Upper lobe of left lung (tissue), 4 donors: ENCODE measurements at regions not wholly inside any gene's neighbourhood (a gene's known extent, or its start where the extent isn't known, plus 50 kb on each side); places are given as distances from the start of the nearest gene placed in this dataset.

Experiments used
- POLR2A ChIP-seq, 4 donors: fragments of 450-650 bp; IDR thresholded peaks; one replicate each; pipeline ENCODE4 v1.5.1; 2016 to 2017; ENCODE audit warnings: antibody characterized with exemption in 4 of 4, mild to moderate bottlenecking in 2 of 4
- TF ChIP-seq, protein P1 (sequence below), 6 experiments: fragments of 450-650 bp in 4 of 6; fragments of 200-600 bp in 2 of 6; sonication (generic) in 2 of 6; IDR thresholded peaks; one replicate each; pipeline ENCODE4 v1.5.1; 2016 to 2019; ENCODE audit warnings: antibody characterized with exemption in 6 of 6

DNA sequence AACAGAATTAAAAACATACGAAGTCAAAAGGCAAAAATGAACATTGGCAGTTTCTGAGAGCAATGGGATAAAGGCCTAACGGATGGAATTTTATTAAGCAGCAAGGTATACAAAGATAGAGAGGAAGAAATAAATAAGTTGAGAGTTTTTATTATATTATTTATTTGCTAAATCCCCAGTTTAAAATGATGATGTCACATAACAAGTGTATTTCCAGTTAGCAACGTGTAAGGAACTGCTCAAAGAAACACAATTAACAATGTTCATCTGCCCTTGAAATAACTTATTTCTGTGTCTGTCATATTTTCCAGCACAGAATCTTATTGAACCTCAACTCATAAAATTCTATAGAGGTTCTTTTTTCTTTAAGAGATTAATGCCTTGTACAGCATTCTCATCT is 108.6 kb upstream of the TMEM106B start:
- TF ChIP-seq, protein P1, sequence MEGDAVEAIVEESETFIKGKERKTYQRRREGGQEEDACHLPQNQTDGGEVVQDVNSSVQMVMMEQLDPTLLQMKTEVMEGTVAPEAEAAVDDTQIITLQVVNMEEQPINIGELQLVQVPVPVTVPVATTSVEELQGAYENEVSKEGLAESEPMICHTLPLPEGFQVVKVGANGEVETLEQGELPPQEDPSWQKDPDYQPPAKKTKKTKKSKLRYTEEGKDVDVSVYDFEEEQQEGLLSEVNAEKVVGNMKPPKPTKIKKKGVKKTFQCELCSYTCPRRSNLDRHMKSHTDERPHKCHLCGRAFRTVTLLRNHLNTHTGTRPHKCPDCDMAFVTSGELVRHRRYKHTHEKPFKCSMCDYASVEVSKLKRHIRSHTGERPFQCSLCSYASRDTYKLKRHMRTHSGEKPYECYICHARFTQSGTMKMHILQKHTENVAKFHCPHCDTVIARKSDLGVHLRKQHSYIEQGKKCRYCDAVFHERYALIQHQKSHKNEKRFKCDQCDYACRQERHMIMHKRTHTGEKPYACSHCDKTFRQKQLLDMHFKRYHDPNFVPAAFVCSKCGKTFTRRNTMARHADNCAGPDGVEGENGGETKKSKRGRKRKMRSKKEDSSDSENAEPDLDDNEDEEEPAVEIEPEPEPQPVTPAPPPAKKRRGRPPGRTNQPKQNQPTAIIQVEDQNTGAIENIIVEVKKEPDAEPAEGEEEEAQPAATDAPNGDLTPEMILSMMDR (IDR thresholded peaks at IDR 0.05) = no peak
- TF ChIP-seq POLR2A (IDR thresholded peaks at IDR 0.05) = no peak
